Thyroid gland (tissue), 4 donors: ENCODE measurements at regions not wholly inside any gene's neighbourhood (a gene's known extent, or its start where the extent isn't known, plus 50 kb on each side); places are given as distances from the start of the nearest gene placed in this dataset.

Experiments
- POLR2A ChIP-seq, 2 donors: fragments of 450-650 bp; IDR thresholded peaks; one replicate each; pipeline ENCODE4 v1.6.1; 2017; ENCODE audit warnings: antibody characterized with exemption in 2 of 2, mild to moderate bottlenecking in 2 of 2, moderate library complexity in 1 of 2
- TF ChIP-seq, protein P1 (sequence below), 6 experiments: fragments of 200-600 bp in 3 of 6; fragments of 450-650 bp in 3 of 6; sonication (generic) in 3 of 6; IDR thresholded peaks; one replicate each; pipeline ENCODE4 v1.5.1; 2016 to 2019; ENCODE audit warnings: antibody characterized with exemption in 6 of 6, mild to moderate bottlenecking in 2 of 6, inconsistent platforms in 1 of 6, moderate library complexity in 1 of 6

DNA sequence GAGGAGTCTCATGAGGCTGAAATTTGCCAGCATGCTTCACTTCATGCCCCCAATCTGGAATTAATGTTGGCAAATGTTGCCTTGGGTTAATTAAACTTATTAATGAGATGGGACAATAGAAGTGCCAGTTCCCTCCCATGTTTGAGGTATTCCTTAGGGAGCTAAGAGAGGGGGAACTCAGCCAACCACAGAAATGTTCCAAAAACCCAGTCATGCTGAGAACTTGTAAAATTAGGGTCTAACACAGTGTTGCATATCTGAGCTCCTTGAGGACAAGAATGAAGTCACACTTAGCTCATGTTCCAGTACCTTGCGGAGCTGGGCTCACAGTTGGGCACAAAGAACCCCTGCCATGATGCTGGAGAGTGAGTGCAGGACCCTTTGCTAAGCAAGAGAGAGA lies 89.4 kb downstream of the OAT start:
- TF ChIP-seq POLR2A (IDR thresholded peaks at IDR 0.05) = no peak
- TF ChIP-seq, protein P1, sequence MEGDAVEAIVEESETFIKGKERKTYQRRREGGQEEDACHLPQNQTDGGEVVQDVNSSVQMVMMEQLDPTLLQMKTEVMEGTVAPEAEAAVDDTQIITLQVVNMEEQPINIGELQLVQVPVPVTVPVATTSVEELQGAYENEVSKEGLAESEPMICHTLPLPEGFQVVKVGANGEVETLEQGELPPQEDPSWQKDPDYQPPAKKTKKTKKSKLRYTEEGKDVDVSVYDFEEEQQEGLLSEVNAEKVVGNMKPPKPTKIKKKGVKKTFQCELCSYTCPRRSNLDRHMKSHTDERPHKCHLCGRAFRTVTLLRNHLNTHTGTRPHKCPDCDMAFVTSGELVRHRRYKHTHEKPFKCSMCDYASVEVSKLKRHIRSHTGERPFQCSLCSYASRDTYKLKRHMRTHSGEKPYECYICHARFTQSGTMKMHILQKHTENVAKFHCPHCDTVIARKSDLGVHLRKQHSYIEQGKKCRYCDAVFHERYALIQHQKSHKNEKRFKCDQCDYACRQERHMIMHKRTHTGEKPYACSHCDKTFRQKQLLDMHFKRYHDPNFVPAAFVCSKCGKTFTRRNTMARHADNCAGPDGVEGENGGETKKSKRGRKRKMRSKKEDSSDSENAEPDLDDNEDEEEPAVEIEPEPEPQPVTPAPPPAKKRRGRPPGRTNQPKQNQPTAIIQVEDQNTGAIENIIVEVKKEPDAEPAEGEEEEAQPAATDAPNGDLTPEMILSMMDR (IDR thresholded peaks at IDR 0.05) = no peak
